Activated CD4-positive, alpha-beta T cell treated with anti-CD3 and anti-CD28 coated beads for 4 hours (primary cell): ENCODE measurements at regions not wholly inside any gene's neighbourhood (a gene's known extent, or its start where the extent isn't known, plus 50 kb on each side); places are given as distances from the start of the nearest gene placed in this dataset.
"Not testable (repeated sequence)": the region's sequence is repeated elsewhere in the genome, so short reads cannot be mapped to it uniquely, and the experiment has no call there.

Experiments used
- DNase-seq, 2 donors: peaks; one replicate each; pipeline ENCODE4 v3.0.0-alpha.2; 2020

DNA sequence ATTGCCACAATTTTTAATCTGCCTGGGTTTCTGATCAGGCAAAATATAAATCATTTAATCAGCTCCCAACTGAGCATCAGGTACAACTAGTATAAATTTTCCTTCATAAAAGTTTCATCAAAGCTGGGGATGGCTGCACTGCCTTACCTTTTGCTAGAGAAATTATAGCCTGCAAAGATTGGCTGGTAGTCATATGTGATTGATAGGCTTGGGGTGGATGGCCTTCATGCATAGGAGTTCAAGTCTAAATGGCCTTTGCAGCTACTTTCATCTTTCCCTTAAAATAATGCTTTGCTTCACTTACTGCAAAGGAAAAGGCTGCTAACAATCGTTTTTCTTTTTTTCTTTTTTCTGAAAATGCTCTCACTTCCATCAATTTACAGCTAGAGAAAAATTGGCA, 739.7 kb downstream of the CENPC start:
- no peak for DNase-seq

- no peak for DNase-seq
Measured at GRCh38 chr4:66804979-66805378, 740.3 kb downstream of the CENPC start.

DNA sequence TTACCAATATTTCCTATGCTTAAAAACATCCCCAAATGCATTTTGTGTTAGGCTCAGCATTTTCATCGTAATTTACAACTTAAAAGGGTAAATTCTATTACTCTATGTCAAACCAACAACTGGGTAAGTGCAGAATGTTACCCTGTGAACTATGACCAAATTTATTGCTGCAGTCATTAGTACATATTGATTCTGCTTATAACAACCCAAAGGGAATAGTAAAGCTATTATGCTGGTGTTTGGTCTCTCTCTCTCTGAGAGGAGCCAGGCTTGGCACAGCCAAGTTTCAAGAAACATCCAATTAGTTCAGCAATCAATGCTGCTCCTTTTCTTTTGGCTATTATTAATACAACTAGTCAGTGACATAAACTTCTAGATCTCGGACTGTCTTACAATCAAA, 747.7 kb downstream of the CENPC start:
- no peak for DNase-seq

GRCh38 chr4:66795724-66796123, 749.6 kb downstream of the CENPC start:
- no peak for DNase-seq

- no peak for DNase-seq
Measured at GRCh38 chr4:66794390-66795034, 750.8 kb downstream of the CENPC start.

DNA sequence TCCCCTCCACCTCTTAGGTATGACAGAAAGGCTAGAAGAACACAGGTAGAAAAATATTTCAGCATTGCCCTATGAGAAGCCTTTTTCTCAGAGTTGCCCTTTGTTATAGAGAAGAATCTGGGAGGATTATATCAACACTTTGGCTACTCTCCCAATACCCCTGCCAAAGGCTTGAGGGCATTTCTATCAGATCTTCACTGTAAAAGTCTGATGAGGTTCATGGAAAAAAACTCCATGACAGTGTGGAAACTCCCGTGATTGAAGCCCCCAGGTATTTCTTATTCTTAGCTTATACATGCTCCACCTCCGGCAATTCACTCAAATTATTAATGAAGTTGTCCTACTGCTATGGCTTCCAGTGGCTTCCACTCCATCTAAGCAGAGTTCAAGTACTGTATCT, 753.6 kb downstream of the CENPC start:
- no peak for DNase-seq

- DNase-seq = no peak
Measured at GRCh38 chr4:66785479-66785878, 759.8 kb downstream of the CENPC start.

DNA sequence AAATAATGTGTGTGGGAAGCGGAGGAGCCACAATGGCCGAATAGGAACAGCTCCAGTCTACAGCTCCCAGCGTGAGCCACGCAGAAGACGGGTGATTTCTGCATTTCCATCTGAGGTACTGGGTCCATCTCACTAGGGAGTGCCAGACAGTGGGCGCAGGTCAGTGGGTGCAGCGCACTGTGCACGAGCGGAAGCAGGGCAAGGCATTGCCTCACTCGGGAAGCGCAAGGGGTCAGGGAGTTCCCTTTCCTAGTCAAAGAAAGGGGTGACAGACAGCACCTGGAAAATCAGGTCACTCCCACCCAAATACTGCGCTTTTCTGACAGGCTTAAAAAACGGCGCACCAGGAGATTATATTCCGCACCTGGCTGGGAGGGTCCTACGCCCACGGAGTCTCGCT, 762.6 kb downstream of the CENPC start:
- DNase-seq = not testable (repeated sequence)

DNA sequence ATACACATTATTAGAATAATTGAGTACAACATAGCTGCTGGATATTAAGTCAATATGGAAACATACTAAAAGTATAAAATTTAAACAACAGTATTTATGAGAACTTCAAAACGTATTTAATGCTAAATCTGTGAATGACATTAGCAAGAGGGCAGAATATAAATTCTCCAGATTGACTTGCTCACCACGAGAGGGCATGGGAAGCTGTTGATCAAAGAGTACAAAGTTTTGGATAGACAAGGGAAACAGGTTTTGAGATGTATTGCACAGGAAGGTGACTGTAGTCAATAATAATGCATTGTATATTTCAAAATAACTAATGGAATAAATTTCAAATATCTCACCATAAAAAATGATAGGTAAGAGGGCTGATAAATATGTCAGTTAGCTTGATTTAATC, 768.2 kb downstream of the CENPC start:
- no peak for DNase-seq

DNA sequence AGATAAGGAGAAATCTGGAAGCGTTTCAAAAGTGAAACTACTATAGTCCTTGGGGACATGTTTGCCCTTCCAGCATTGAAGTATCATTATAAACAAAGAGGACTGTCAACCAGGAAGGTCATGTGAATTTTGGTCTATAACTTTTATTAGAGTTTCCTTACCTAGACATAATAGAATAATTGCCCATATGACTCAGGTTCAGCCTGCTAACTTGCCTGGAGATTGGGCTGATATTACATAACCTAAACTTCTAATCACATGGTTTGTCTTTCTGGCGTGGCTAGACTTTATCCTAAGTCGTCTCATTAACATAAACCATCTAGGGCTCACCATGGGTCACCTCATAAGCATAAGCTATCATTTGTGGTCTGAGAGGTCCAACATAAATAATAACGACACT, 775.9 kb downstream of the CENPC start:
- no peak for DNase-seq

DNA sequence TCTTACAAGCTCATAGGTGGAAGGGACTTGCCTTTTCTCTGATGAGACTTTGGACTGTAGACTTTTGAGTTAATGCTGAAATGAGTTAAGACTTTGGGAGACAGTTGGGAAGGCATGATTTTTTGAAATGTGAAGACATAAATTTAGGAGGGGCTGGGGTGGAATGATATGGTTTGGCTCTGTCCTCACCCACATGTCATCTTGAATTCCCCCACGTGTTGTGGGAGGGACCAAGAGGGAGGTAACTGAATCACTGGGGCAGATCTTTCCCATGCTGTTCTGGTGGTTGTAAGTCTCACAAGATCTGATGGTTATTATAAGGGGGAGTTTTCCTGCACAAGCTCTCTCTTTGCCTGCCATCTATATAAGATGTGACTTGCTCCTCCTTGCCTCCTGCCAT, 777.9 kb downstream of the CENPC start:
- no peak for DNase-seq

- DNase-seq = no peak
Measured at GRCh38 chr4:66766557-66766956, 778.7 kb downstream of the CENPC start.

GRCh38 chr4:66750273-66750672, 795.0 kb downstream of the CENPC start:
- no peak for DNase-seq

DNA sequence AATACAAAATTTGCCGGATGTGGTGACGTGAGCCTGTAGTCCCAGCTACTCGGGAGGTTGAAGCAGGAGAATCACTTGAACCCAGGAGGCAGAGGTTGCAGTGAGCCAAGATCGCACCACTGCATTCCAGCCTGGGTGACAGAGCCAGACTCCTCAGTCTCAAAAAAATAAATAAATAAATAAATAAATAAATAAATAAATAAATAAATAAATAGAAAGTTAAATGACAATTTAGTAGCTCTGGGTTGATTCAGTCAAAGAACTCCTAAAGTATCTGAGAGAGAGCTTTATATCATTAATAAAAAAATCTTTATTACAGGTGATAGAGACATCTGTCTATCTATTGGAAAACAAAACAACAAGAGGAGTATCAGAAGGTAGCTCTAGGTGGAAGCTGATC, 798.4 kb downstream of the CENPC start:
- DNase-seq = not testable (repeated sequence)

DNA sequence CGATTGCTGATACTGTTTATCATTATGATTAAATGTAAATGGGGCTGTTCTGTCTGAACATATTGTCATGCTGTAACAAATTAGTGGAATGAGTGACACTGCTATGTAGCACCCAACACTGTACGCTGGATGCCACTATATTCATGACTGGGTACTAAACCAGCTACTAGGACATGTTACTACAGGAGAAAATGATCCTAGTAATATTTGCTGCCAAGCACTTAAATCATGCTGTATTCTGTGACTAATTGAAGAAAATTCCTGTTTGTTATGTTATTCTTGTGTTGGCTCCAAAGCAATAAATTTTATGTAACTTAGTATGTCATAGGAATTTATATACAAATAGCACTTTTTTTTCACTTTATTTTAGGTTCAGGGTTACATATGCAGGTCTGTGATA, 804.2 kb downstream of the CENPC start:
- no peak for DNase-seq

DNA sequence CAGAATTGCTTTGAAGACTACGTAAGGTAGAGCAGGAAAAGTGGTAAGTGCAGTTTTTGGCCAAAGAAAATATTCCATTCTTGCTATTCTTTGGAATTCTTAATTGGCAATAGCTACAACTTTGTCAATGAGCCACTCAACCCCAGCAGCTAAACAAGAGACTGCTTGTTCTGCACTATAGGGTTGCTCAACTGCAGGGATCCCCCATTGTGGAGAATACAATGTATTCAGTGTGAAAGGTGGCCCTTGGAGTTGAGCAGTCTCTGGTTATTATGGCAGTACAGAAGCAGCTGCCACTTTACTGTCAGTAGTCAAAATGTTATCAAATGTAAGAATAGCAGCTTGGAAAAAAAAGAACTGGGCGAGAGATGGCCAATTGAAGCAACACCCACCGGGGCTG, 808.7 kb downstream of the CENPC start:
- DNase-seq = no peak

- no peak for DNase-seq
Measured at GRCh38 chr4:66728280-66728679, 817.0 kb downstream of the CENPC start.

- not testable (repeated sequence) for DNase-seq
Measured at GRCh38 chr4:66712301-66712921, 832.9 kb downstream of the CENPC start.

- no peak for DNase-seq
Measured at GRCh38 chr4:66704243-66704642, 841.1 kb downstream of the CENPC start.

DNA sequence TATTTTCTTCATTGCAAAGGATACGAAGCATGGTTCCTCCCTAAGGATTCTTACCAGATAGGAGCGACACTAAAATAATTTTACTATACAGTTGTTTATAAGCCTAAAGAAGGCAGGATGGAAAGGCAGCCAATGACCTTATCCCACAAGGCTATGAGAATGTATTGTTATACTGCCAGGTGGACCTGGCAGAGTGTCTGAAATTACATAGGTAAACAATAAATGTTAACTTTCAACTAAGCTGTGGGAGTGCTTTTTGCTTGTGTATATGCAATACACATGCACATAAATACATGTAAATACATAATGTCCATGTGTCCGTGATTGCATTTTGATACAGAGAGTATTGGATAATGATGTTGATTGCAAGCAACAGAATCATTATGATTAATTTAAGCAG, 850.6 kb downstream of the CENPC start:
- DNase-seq = no peak

DNA sequence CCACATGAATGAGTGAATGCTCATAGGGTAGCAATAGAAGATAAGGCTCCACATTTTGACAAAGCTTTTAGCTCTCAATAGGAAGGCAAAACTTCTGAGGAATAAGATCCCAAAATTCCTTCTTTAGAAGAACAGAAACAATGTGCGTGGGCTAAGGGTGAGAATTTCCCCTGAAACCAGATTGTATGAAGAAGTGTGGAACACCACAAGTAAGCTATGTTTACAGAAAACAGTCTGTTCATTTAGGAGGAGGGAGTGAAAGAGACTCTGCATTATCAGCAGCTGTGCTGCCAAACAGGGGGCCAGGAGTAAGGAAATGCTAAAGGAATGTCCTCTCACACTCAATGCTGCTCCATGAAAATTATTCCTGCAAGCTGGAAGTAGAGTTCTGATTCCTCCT, 851.6 kb downstream of the CENPC start:
- DNase-seq = no peak

- no peak for DNase-seq
Measured at GRCh38 chr4:66691101-66691500, 854.2 kb downstream of the CENPC start.

DNA sequence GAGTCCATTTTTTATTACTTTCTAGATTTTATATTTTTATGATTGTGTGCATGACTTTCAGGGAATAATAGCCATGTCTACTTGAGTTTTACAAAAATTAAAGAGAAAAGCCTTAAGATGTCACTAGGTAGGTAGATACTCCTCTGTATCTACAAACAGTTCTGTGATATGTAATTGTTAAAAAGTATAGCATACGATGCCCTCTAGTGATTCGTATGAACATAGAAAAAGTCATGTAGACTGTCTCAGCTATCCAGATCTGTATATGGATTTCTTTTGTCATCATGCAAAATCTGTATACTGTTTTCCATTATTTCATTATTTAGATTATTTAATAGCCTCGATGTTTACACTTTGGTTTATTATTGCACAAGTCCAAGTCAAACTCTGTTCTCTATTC, 856.6 kb downstream of the CENPC start:
- DNase-seq = no peak

GRCh38 chr4:66687459-66687858, 857.8 kb downstream of the CENPC start:
- no peak for DNase-seq

GRCh38 chr4:66681962-66682361, 863.3 kb downstream of the CENPC start:
- no peak for DNase-seq
